ENCODE measurements at regions not wholly inside any gene's neighbourhood (a gene's known extent, or its start where the extent isn't known, plus 50 kb on each side); places are given as distances from the start of the nearest gene placed in this dataset.

DNA sequence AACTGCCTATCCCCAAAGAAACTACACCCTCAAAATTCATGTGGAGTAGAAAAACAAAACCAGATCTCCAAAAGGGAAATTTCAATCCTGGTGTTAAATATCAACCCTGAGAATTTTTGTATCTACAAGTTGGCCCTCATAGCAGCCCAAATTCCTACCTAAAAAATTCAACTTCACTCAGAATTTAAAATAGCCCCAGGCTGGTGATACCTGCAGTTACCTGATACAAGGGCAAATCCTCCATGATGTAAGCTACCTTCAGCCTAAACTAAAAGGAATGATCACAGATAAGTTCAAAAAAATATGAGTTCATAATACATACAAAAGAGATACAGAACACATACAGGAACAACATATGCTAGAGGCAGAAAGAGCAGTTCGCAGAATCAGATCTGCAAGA lies 138.4 kb downstream of the HNRNPD start:
- intact Hi-C loops (cut with DNase I; ENCODE audit: low total_unique reads): no loop called here
- 83% methylated on average over 1 of the region's 1 CpG; no CpG with 5 or more reads in 1 of the 2 donors for WGBS, 2 donors
- TF ChIP-seq POLR2A (IDR thresholded peaks at IDR 0.05): no peak
- TF ChIP-seq, protein P1, sequence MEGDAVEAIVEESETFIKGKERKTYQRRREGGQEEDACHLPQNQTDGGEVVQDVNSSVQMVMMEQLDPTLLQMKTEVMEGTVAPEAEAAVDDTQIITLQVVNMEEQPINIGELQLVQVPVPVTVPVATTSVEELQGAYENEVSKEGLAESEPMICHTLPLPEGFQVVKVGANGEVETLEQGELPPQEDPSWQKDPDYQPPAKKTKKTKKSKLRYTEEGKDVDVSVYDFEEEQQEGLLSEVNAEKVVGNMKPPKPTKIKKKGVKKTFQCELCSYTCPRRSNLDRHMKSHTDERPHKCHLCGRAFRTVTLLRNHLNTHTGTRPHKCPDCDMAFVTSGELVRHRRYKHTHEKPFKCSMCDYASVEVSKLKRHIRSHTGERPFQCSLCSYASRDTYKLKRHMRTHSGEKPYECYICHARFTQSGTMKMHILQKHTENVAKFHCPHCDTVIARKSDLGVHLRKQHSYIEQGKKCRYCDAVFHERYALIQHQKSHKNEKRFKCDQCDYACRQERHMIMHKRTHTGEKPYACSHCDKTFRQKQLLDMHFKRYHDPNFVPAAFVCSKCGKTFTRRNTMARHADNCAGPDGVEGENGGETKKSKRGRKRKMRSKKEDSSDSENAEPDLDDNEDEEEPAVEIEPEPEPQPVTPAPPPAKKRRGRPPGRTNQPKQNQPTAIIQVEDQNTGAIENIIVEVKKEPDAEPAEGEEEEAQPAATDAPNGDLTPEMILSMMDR (IDR thresholded peaks at IDR 0.05): no peak
- H3K27ac ChIP-seq: no peak overlapping the region
- no peak overlapping the region for H3K4me3 ChIP-seq
- no peaks in the 10 kb centered on the region for H3K36me3 ChIP-seq (ENCODE audit: low read depth, missing control alignments)
- no peaks in the 10 kb centered on the region for H3K9me3 ChIP-seq
- no peak for DNase-seq
- no peaks in the 10 kb centered on the region for H3K4me1 ChIP-seq
- H3K27me3 ChIP-seq: no peaks in the 10 kb centered on the region

DNA sequence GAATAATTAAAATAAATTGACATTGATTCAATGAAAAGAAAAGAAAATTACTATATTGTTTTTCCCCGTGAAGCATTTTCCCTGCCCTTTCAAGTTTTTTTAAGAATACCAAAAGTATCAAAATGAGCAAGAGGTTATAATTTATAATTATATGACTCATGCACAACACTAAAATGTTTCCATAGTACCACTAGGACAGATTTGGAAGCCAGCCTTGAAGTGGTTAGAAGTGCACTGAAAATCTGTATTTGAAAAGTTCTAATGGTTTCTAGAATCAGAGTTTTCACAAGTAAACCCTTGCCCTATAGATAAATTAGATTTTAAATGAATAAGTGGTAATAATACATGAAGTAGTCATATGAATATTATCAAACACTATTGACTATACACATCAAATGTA lies 140.9 kb downstream of the HNRNPD start:
- no peaks in the 10 kb centered on the region for H3K4me1 ChIP-seq
- TF ChIP-seq POLR2A (IDR thresholded peaks at IDR 0.05): no peak
- TF ChIP-seq, protein P1 (IDR thresholded peaks at IDR 0.05): no peak
- no peaks in the 10 kb centered on the region for H3K27me3 ChIP-seq
- intact Hi-C loops (cut with DNase I; ENCODE audit: low total_unique reads): no loop called here
- H3K36me3 ChIP-seq (ENCODE audit: low read depth, missing control alignments): no peaks in the 10 kb centered on the region
- no peak overlapping the region for H3K27ac ChIP-seq
- H3K4me3 ChIP-seq: no peak overlapping the region
- no peak for DNase-seq
- 83 to 89% methylated on average over 1 of the region's 1 CpG for WGBS, 2 donors
- no peaks in the 10 kb centered on the region for H3K9me3 ChIP-seq

DNA sequence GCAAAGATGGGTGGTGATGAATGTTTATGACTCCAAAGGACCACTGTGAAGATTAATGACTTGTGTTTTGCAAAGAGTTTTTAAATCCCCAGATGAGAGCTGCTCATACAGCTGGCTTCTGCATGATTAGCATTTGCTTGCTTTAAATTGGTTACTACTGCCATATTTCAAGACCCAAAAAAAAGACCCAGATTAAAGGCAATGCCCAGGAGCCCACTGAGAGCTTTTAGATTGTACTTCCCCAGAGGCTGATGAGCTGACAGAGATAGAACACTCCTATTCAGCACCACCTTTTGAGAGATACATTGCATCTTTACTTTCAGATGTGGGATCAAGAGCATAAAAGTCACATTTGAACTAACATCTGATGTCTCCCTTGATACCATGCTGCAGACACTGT lies 142.0 kb downstream of the HNRNPD start:
- no peaks in the 10 kb centered on the region for H3K9me3 ChIP-seq
- no peak for TF ChIP-seq POLR2A (IDR thresholded peaks at IDR 0.05)
- TF ChIP-seq, protein P1 (IDR thresholded peaks at IDR 0.05): no peak
- H3K36me3 ChIP-seq (ENCODE audit: low read depth, missing control alignments): no peaks in the 10 kb centered on the region
- intact Hi-C loops (cut with DNase I; ENCODE audit: low total_unique reads): no loop called here
- no peaks in the 10 kb centered on the region for H3K27me3 ChIP-seq
- no peak overlapping the region for H3K4me3 ChIP-seq
- H3K27ac ChIP-seq: no peak overlapping the region
- no peak for DNase-seq
- no peaks in the 10 kb centered on the region for H3K4me1 ChIP-seq

DNA sequence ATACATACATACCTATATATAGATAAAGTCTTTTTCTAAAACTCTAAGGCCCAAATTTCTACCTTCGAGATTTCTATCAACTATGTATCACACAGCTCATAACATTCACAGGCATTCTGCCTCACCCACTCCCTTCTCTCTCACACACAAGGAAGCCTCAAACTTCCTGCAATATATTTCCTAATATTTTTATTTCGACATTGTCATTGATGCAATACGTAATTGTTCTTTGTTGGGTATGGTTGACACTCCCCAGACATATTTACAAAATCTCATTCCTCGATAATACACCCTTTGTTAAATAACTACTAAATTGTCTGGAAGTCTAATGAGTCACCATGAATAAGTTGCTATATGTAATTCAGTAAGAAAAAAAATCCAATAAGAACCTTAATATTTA lies 143.5 kb downstream of the HNRNPD start:
- TF ChIP-seq, protein P1 (IDR thresholded peaks at IDR 0.05): no peak
- TF ChIP-seq POLR2A (IDR thresholded peaks at IDR 0.05): no peak
- Histone ChIP-seq H3K4me3 (no peak overlapping the region), H3K27me3 (no peaks in the 10 kb centered on the region), H3K36me3 (ENCODE audit: low read depth, missing control alignments) (no peaks in the 10 kb centered on the region), H3K27ac (no peak overlapping the region), H3K4me1 (no peaks in the 10 kb centered on the region), H3K9me3 (no peaks in the 10 kb centered on the region)
- 88 to 89% methylated on average over 4 of the region's 4 CpGs for WGBS, 2 donors
- intact Hi-C loops (cut with DNase I; ENCODE audit: low total_unique reads): no loop called here
- DNase-seq: no peak

DNA sequence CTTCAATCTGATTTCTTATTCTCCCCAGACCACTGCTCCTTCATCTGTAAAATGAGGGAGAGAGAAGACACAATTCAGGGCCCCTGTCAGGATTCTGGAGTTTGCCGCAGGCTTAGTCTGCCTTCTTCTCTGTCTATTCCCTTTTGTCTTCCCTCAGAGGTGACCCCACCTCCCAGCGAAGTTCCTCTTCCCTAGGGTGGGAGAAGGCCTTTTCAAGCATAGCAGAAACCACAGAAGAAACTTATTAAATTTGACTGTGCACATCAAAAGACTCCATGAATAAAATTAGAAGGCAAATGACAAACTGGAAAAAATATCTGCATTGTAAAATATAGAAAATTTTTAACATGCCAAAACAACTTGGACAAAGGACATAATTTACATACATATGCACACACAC lies 148.8 kb downstream of the HNRNPD start:
- Histone ChIP-seq H3K27ac (no peak overlapping the region), H3K9me3 (no peaks in the 10 kb centered on the region), H3K36me3 (ENCODE audit: low read depth, missing control alignments) (no peaks in the 10 kb centered on the region), H3K4me1 (no peaks in the 10 kb centered on the region), H3K4me3 (no peak overlapping the region), H3K27me3 (no peaks in the 10 kb centered on the region)
- TF ChIP-seq POLR2A (IDR thresholded peaks at IDR 0.05): no peak
- TF ChIP-seq, protein P1 (IDR thresholded peaks at IDR 0.05): no peak
- DNase-seq: no peak
- 83 to 93% methylated on average over 2 of the region's 2 CpGs for WGBS, 2 donors
- intact Hi-C loops (cut with DNase I; ENCODE audit: low total_unique reads): no loop called here
